Ishikawa (cell line): ENCODE measurements at regions not wholly inside any gene's neighbourhood (a gene's known extent, or its start where the extent isn't known, plus 50 kb on each side); places are given as distances from the start of the nearest gene placed in this dataset.

Experiments used
- CEBPB ChIP-seq: IDR thresholded peaks from 2 replicates; pipeline ENCODE4 v1.6.1; 2012
- CREB1 ChIP-seq: IDR thresholded peaks from 2 replicates; pipeline ENCODE4 v1.6.1; 2012; ENCODE audit warnings: low read depth
- EGR1 ChIP-seq: IDR thresholded peaks from 2 replicates; pipeline ENCODE4 v1.6.1; 2012
- EP300 ChIP-seq: IDR thresholded peaks from 2 replicates; pipeline ENCODE4 v1.6.1; 2012; ENCODE audit warnings: borderline replicate concordance
- FOXM1 ChIP-seq: IDR thresholded peaks from 2 replicates; pipeline ENCODE4 v1.6.1; 2012; ENCODE audit warnings: low read depth, borderline replicate concordance
- NFIC ChIP-seq: IDR thresholded peaks from 2 replicates; pipeline ENCODE4 v1.6.1; 2012
- RAD21 ChIP-seq: IDR thresholded peaks from 2 replicates; pipeline ENCODE4 v1.6.1; 2012; ENCODE audit warnings: low read depth
- TAF1 ChIP-seq: IDR thresholded peaks from 2 replicates; pipeline ENCODE4 v1.6.1; 2012; ENCODE audit warnings: low read depth, mild to moderate bottlenecking
- TCF12 ChIP-seq: IDR thresholded peaks from 2 replicates; pipeline ENCODE4 v1.6.1; 2012; ENCODE audit warnings: low read depth
- TEAD4 ChIP-seq: IDR thresholded peaks from 2 replicates; pipeline ENCODE4 v1.6.1; 2012
- YY1 ChIP-seq: IDR thresholded peaks from 2 replicates; pipeline ENCODE4 v1.6.1; 2012; ENCODE audit warnings: low read depth
- ZBTB7A ChIP-seq: IDR thresholded peaks from 2 replicates; pipeline ENCODE4 v1.6.1; 2012; ENCODE audit warnings: low read depth
- TF ChIP-seq, protein P1 (sequence below): IDR thresholded peaks from 2 replicates; pipeline ENCODE4 v1.6.1; 2012; ENCODE audit warnings: low read depth, mild to moderate bottlenecking
- TF ChIP-seq, protein P2 (sequence below): IDR thresholded peaks from 2 replicates; pipeline ENCODE4 v1.6.1; 2012
- TF ChIP-seq, protein P3 (sequence below): IDR thresholded peaks from 2 replicates; pipeline ENCODE4 v1.6.1; 2012

DNA sequence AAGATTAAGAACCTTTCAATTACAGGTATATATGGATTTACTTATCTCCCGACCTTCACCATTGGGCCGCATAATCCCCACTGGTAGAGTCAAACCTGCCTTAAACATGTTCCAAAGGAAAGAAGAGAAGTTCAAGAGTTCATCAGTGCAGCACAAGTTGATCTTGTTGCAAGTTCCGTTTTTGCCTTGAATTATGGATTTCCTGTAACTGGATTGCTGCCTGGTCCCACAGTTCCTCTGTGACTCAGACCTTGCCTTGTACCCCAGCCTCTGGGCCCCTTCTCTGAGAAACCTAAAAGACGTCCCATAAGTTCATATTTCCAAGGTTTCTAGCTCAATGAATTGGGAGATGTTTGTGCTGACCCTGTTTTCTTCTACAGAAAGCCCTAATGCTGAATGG, 112.5 kb upstream of the THBS1 start:
- no peak for TF ChIP-seq ZBTB7A
- TF ChIP-seq EGR1, result no peak
- no peak for TF ChIP-seq CREB1
- TF ChIP-seq TAF1, result no peak
- TF ChIP-seq, protein P1, sequence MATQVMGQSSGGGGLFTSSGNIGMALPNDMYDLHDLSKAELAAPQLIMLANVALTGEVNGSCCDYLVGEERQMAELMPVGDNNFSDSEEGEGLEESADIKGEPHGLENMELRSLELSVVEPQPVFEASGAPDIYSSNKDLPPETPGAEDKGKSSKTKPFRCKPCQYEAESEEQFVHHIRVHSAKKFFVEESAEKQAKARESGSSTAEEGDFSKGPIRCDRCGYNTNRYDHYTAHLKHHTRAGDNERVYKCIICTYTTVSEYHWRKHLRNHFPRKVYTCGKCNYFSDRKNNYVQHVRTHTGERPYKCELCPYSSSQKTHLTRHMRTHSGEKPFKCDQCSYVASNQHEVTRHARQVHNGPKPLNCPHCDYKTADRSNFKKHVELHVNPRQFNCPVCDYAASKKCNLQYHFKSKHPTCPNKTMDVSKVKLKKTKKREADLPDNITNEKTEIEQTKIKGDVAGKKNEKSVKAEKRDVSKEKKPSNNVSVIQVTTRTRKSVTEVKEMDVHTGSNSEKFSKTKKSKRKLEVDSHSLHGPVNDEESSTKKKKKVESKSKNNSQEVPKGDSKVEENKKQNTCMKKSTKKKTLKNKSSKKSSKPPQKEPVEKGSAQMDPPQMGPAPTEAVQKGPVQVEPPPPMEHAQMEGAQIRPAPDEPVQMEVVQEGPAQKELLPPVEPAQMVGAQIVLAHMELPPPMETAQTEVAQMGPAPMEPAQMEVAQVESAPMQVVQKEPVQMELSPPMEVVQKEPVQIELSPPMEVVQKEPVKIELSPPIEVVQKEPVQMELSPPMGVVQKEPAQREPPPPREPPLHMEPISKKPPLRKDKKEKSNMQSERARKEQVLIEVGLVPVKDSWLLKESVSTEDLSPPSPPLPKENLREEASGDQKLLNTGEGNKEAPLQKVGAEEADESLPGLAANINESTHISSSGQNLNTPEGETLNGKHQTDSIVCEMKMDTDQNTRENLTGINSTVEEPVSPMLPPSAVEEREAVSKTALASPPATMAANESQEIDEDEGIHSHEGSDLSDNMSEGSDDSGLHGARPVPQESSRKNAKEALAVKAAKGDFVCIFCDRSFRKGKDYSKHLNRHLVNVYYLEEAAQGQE, result no peak
- TF ChIP-seq RAD21, result no peak

DNA sequence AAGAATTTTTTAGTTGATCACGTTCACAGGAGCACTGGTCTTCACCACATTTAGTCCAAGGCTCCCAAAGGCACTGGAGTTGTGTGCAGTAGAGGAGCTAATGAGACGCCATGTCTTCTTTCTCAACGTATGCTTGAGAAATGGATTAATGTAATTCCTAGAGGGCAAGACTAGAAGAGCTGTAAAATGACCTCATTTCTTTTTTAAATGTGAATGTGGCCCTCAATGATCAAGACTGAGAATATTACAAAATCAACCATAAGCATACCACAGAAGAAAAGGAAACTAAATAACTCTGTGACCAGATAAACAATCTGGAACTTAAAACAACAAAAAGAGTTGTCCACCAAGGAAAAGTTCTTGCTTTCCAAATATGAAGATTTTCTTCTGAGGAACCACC, 112.1 kb upstream of the THBS1 start:
- TF ChIP-seq TAF1 (no peak), FOXM1 (no peak), TCF12 (no peak), TEAD4 (no peak), CREB1 (no peak), RAD21 (no peak), EP300 (no peak), YY1 (no peak), NFIC (no peak), ZBTB7A (no peak), CEBPB (no peak), EGR1 (no peak)
- TF ChIP-seq, protein P2, sequence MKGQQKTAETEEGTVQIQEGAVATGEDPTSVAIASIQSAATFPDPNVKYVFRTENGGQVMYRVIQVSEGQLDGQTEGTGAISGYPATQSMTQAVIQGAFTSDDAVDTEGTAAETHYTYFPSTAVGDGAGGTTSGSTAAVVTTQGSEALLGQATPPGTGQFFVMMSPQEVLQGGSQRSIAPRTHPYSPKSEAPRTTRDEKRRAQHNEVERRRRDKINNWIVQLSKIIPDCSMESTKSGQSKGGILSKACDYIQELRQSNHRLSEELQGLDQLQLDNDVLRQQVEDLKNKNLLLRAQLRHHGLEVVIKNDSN, result no peak
- TF ChIP-seq, protein P3, sequence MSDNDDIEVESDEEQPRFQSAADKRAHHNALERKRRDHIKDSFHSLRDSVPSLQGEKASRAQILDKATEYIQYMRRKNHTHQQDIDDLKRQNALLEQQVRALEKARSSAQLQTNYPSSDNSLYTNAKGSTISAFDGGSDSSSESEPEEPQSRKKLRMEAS, result no peak
- TF ChIP-seq, protein P1, result no peak

DNA sequence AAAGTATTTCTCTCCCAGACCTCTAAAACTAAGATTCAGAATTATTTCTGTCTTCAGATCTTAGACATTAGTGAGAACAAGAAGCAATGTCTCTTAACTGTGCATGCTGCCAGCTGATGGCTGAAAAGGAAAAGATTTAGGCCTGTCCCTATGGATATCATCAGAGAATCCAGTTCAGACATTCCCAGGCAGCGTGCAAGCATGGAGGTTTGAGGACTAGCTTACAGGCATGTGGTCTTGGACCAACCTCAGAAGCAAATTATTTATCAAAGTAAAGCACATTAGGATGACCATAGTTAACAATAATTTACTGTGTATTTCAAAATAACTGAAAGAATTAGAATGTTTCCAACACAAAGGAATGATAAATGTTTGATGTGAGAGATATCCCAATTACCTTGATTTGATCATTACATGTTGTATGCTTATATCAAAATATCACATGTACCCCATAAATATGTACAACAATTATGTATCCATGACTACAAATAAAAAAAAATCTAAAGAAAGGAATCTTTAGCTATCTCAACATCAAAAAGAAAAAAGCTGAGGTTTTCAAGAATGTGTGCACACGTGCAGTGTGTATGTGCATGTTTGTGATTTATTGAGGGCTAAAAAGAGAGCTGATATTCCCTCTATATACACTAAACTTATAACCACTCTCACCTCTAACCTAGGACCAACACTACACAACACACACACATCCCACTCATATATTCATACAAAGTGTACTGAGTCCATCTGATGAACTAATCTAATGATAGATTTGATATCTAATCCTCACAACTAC, 108.9 kb upstream of the THBS1 start:
- TF ChIP-seq, protein P2, result no peak
- no peak for TF ChIP-seq TCF12
- no peak for TF ChIP-seq CREB1
- no peak for TF ChIP-seq EGR1
- no peak for TF ChIP-seq ZBTB7A
- no peak for TF ChIP-seq FOXM1
- no peak for TF ChIP-seq TAF1
- TF ChIP-seq RAD21, result no peak
- TF ChIP-seq, protein P3, result no peak
- TF ChIP-seq EP300, result no peak
- TF ChIP-seq TEAD4, result no peak
- no peak for TF ChIP-seq NFIC
- TF ChIP-seq YY1, result no peak
- no peak for TF ChIP-seq CEBPB
- TF ChIP-seq, protein P1, result no peak

DNA sequence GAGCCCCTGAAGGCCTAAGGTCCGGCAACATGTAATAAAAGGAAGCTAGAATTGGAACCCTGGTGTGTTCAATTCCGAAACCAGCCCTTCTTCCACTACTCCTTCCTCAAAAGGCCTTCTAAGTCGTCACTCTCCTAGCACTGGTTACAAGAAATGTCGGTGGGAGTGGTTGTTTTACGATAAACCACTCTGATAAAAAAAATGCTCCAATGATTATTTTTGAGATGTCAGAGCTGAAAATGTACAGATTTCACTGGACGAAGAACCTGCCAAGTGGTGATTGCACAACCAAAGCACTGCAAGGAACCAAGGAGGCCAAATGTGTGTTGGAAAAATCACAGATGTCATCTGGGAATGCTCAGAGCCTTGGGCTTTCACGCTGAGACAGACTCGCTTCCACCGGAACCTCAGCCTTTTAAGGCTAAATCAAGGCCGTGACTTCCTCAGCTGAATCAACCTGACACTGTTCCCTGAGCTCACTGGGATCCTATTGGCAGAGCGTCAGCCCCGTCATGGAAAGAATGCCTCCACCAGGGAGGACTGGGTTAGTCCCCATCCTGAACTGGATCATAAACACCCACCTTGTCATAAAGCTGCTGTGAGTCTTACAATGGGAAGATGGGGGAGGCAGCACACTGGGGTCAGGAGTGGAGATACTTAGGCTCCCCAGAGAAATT, 108.1 kb upstream of the THBS1 start:
- TF ChIP-seq EP300 (no peak), ZBTB7A (no peak)
